CD14-positive monocyte (primary cell): ENCODE measurements at regions not wholly inside any gene's neighbourhood (a gene's known extent, or its start where the extent isn't known, plus 50 kb on each side); places are given as distances from the start of the nearest gene placed in this dataset.

Experiments used
- DNase-seq, 3 donors: peaks; one replicate each; pipeline ENCODE4 v3.0.0-alpha.2; 2011 to 2022
- H2AFZ ChIP-seq: 2 replicates; pipeline ENCODE4 v1.6.0; 2012; ENCODE audit warnings: mild to moderate bottlenecking, low read depth, low read length, inconsistent platforms; ENCODE audit not compliant: insufficient read depth, poor library complexity, severe bottlenecking
- H3K27ac ChIP-seq, 2 donors: 1 replicate in 1 of 2; 2 replicates in 1 of 2; pipeline ENCODE4 v1.5.1; 2012 to 2013; ENCODE audit warnings: low read length in 2 of 2, control low read depth in 1 of 2, inconsistent platforms in 1 of 2, low read depth in 1 of 2, mild to moderate bottlenecking in 1 of 2
- H3K27me3 ChIP-seq, 2 donors: one replicate each; pipeline versions ENCODE4 v1.6.0 to v1.6.1; 2011 to 2013; ENCODE audit warnings: low read length in 2 of 2; ENCODE audit not compliant: control insufficient read depth in 2 of 2, insufficient read depth in 2 of 2
- H3K36me3 ChIP-seq, 2 donors: replicated peaks in 1 of 2; 1 replicate in 1 of 2; 2 replicates in 1 of 2; pipeline versions ENCODE4 v1.5.1 to v1.6.1; 2012 to 2013; ENCODE audit warnings: low read length in 2 of 2, control low read depth in 1 of 2, inconsistent platforms in 1 of 2, mild to moderate bottlenecking in 1 of 2; ENCODE audit not compliant: insufficient read depth in 2 of 2, control insufficient read depth in 1 of 2
- H3K4me1 ChIP-seq, 2 donors: 1 replicate in 1 of 2; 2 replicates in 1 of 2; pipeline versions ENCODE4 v1.5.1 to v1.6.1; 2012 to 2013; ENCODE audit warnings: low read length in 2 of 2, control low read depth in 1 of 2, inconsistent platforms in 1 of 2, mild to moderate bottlenecking in 1 of 2, moderate library complexity in 1 of 2; ENCODE audit not compliant: insufficient read depth in 2 of 2, control insufficient read depth in 1 of 2
- H3K4me2 ChIP-seq: replicated peaks from 2 replicates; pipeline ENCODE3; 2012; ENCODE audit warnings: low read length, moderate library complexity, mild to moderate bottlenecking; ENCODE audit not compliant: poor library complexity, severe bottlenecking; ENCODE audit errors: extremely low read depth
- H3K4me3 ChIP-seq, 3 experiments: fragments of 200-600 bp in 1 of 3; sonication (generic) in 1 of 3; replicated peaks in 1 of 3; 1 replicate in 2 of 3; 2 replicates in 1 of 3; pipeline ENCODE4 v1.5.1; 2011 to 2013; ENCODE audit warnings: low read length in 3 of 3, mild to moderate bottlenecking in 3 of 3, control low read depth in 2 of 3, low read depth in 2 of 3, inconsistent platforms in 1 of 3, moderate library complexity in 1 of 3
- H3K79me2 ChIP-seq: 2 replicates; pipeline ENCODE4 v1.6.0; 2012; ENCODE audit warnings: mild to moderate bottlenecking, control low read depth, inconsistent platforms, low read length, moderate library complexity; ENCODE audit not compliant: insufficient read depth
- H3K9ac ChIP-seq: 2 replicates; pipeline ENCODE4 v1.6.0; 2017; ENCODE audit warnings: low read length, mild to moderate bottlenecking; ENCODE audit not compliant: insufficient read depth, poor library complexity, severe bottlenecking
- H3K9me3 ChIP-seq, 2 donors: replicated peaks in 1 of 2; 1 replicate in 1 of 2; 2 replicates in 1 of 2; pipeline versions ENCODE4 v1.5.1 to v1.6.1; 2012 to 2013; ENCODE audit warnings: low read length in 2 of 2, control low read depth in 1 of 2; ENCODE audit not compliant: control insufficient read depth in 1 of 2, insufficient read depth in 1 of 2
- H4K20me1 ChIP-seq: 2 replicates; pipeline ENCODE4 v1.6.0; 2012; ENCODE audit warnings: mild to moderate bottlenecking, low read length, control low read depth, moderate library complexity; ENCODE audit not compliant: insufficient read depth
- H3K27ac Mint-ChIP-seq, 7 donors: one replicate each; pipeline ENCODE4 v1.8.0; 2020; ENCODE audit warnings: mild to moderate bottlenecking in 7 of 7, mixed read lengths in 7 of 7, moderate library complexity in 6 of 7, inconsistent platforms in 2 of 7
- H3K27me3 Mint-ChIP-seq, 3 donors: one replicate each; pipeline ENCODE4 v1.8.0; 2021 to 2022; ENCODE audit warnings: low read depth in 3 of 3, mild to moderate bottlenecking in 3 of 3, mixed read lengths in 3 of 3, moderate library complexity in 3 of 3, inconsistent platforms in 1 of 3
- H3K36me3 Mint-ChIP-seq, 2 donors: one replicate each; pipeline ENCODE4 v1.8.0; 2020; ENCODE audit warnings: mixed read lengths in 2 of 2, inconsistent platforms in 1 of 2, mild to moderate bottlenecking in 1 of 2
- H3K4me1 Mint-ChIP-seq: one replicate; pipeline ENCODE4 v1.8.0; 2020; ENCODE audit warnings: mild to moderate bottlenecking, mixed read lengths
- H3K4me3 Mint-ChIP-seq, 2 donors: one replicate each; pipeline ENCODE4 v1.8.0; 2020; ENCODE audit warnings: mild to moderate bottlenecking in 2 of 2, mixed read lengths in 2 of 2, moderate library complexity in 1 of 2
- H3K9me3 Mint-ChIP-seq, 7 donors: one replicate each; pipeline ENCODE4 v1.8.0; 2020 to 2022; ENCODE audit warnings: mixed read lengths in 7 of 7, mild to moderate bottlenecking in 6 of 7, moderate library complexity in 6 of 7, inconsistent platforms in 2 of 7
- CTCF ChIP-seq: fragments of 200-600 bp; IDR thresholded peaks from one replicate; pipeline ENCODE4 v1.8.0; 2022; ENCODE audit warnings: antibody characterized with exemption, mild to moderate bottlenecking
- WGBS: methylation state at CpG from one replicate; pipeline ENCODE4 v1.1.5; 2013; ENCODE audit warnings: missing lambda C conversion rate; ENCODE audit not compliant: insufficient coverage; 5-methylcytosine and 5-hydroxymethylcytosine counted together
- intact Hi-C, 2 donors: fragments of 100-400 bp; cut with micrococcal nuclease; formaldehyde crosslinking; loops; one replicate each; pipeline versions ENCODE4 v1.15.0 to v1.15.1; 2023

GRCh38 chr4:173585876-173586572, 56.0 kb upstream of the HAND2 start:
- Mint-ChIP-seq H3K27ac (no peak overlapping the region), H3K9me3 (peaks cover 0 to 5% (median 0%) of the 10 kb centered on the region in 7 donors), H3K4me1 (no peaks in the 10 kb centered on the region), H3K27me3 (peaks cover 14 to 19% (median 15%) of the 10 kb centered on the region in 3 donors), H3K36me3 (no peaks in the 10 kb centered on the region), H3K4me3 (no peak overlapping the region)
- Histone ChIP-seq H3K79me2 (no peaks in the 10 kb centered on the region), H3K27ac (no peak overlapping the region), H3K36me3 (no peaks in the 10 kb centered on the region), H4K20me1 (no peaks in the 10 kb centered on the region), H2AFZ (no peak overlapping the region), H3K4me1 (no peaks in the 10 kb centered on the region), H3K4me3 (no peak overlapping the region), H3K27me3 (peaks cover 0 to 5% of the 10 kb centered on the region in 2 donors), H3K4me2 (no peak overlapping the region), H3K9me3 (no peaks in the 10 kb centered on the region), H3K9ac (no peak overlapping the region)
- no peak for DNase-seq
- no peak for TF ChIP-seq CTCF
- intact Hi-C loops: no loop called here
- 97% methylated on average over 5 of the region's 9 CpGs for WGBS

GRCh38 chr4:173584506-173584905, 54.5 kb upstream of the HAND2 start:
- no peaks in the 10 kb centered on the region for H3K79me2 ChIP-seq

More at GRCh38 chr4:173584506-173584905, 54.5 kb upstream of the HAND2 start:
- WGBS: 97% methylated on average over 4 of the region's 4 CpGs
- H3K4me3 Mint-ChIP-seq: no peak overlapping the region
- intact Hi-C loops: no loop called here
- H3K27ac Mint-ChIP-seq: no peak overlapping the region
- H2AFZ ChIP-seq: no peak overlapping the region
- H3K27me3 Mint-ChIP-seq: peaks cover 11 to 18% (median 14%) of the 10 kb centered on the region in 3 donors
- H4K20me1 ChIP-seq: no peaks in the 10 kb centered on the region
- no peak overlapping the region for H3K4me2 ChIP-seq
- no peak overlapping the region for H3K27ac ChIP-seq
- TF ChIP-seq CTCF: no peak
- no peaks in the 10 kb centered on the region for H3K36me3 ChIP-seq
- no peak overlapping the region for H3K9ac ChIP-seq
- no peaks in the 10 kb centered on the region for H3K36me3 Mint-ChIP-seq
- no peak for DNase-seq
- no peak overlapping the region for H3K4me3 ChIP-seq
- no peaks in the 10 kb centered on the region for H3K9me3 ChIP-seq
- peaks cover 5% of the 10 kb centered on the region in 2 donors for H3K27me3 ChIP-seq
- peaks cover 0 to 5% (median 0%) of the 10 kb centered on the region in 7 donors for H3K9me3 Mint-ChIP-seq
- no peaks in the 10 kb centered on the region for H3K4me1 ChIP-seq
- no peaks in the 10 kb centered on the region for H3K4me1 Mint-ChIP-seq
